B cell (primary cell): ENCODE measurements at regions not wholly inside any gene's neighbourhood (a gene's known extent, or its start where the extent isn't known, plus 50 kb on each side); places are given as distances from the start of the nearest gene placed in this dataset.

Experiments
- ATAC-seq: fragments of 200-7000 bp; cut with Tn5 transposase; one replicate; pipeline ENCODE4 v1.10.0; 2021; ENCODE audit warnings: low read depth, mild to moderate bottlenecking, moderate number of reproducible peaks, moderate library complexity
- CTCF ChIA-PET: fragments of 350-600 bp; sonication (Branson Sonifier 250); formaldehyde crosslinking; loops from one replicate; lab custom pipeline; 2021; ENCODE audit warnings: antibody characterized with exemption, inconsistent platforms; lab: Charles Lee
- POLR2A ChIA-PET: fragments of 350-600 bp; sonication (Branson Sonifier 250); formaldehyde crosslinking; loops from one replicate; lab custom pipeline; 2021; ENCODE audit warnings: antibody characterized with exemption; lab: Charles Lee
- DNase-seq: peaks from one replicate; pipeline ENCODE4 v3.0.0; 2013
- H2AFZ ChIP-seq: 2 replicates; pipeline ENCODE4 v1.6.1; 2012; ENCODE audit warnings: mild to moderate bottlenecking, low read depth, low read length; ENCODE audit not compliant: insufficient read depth, poor library complexity, severe bottlenecking
- H3K27ac ChIP-seq, 2 donors: 1 replicate in 1 of 2; 2 replicates in 1 of 2; pipeline ENCODE4 v1.5.1; 2012 to 2013; ENCODE audit warnings: low read length in 2 of 2, mild to moderate bottlenecking in 2 of 2, moderate library complexity in 1 of 2
- H3K27me3 ChIP-seq, 4 experiments: fragments of 200-600 bp in 1 of 4; sonication (generic) in 1 of 4; replicated peaks in 1 of 4; 1 replicate in 2 of 4; 2 replicates in 2 of 4; pipeline versions ENCODE4 v1.6.1 to v1.7.0; 2013 to 2016; ENCODE audit warnings: low read length in 3 of 4, mild to moderate bottlenecking in 2 of 4, mixed read lengths in 1 of 4, moderate library complexity in 1 of 4; ENCODE audit not compliant: insufficient read depth in 4 of 4, control insufficient read depth in 3 of 4; ENCODE audit errors: control extremely low read depth in 1 of 4
- H3K36me3 ChIP-seq, 2 experiments: replicated peaks in 1 of 2; 1 replicate in 1 of 2; 2 replicates in 1 of 2; pipeline versions ENCODE4 v1.6.1 to v1.7.1; 2013; ENCODE audit warnings: low read length in 1 of 2; ENCODE audit not compliant: insufficient read depth in 2 of 2, control insufficient read depth in 1 of 2; ENCODE audit errors: control extremely low read depth in 1 of 2, extremely low read depth in 1 of 2
- H3K4me1 ChIP-seq, 2 donors: fragments of 200-600 bp in 1 of 2; sonication (generic) in 1 of 2; 1 replicate in 1 of 2; 2 replicates in 1 of 2; pipeline versions ENCODE4 v1.5.1 to v1.6.1; 2013 to 2017; ENCODE audit warnings: low read length in 2 of 2; ENCODE audit not compliant: control insufficient read depth in 2 of 2, insufficient read depth in 2 of 2
- H3K4me2 ChIP-seq: replicated peaks from 2 replicates; pipeline ENCODE3; 2012; ENCODE audit warnings: mild to moderate bottlenecking, low read depth, low read length; ENCODE audit not compliant: poor library complexity, severe bottlenecking
- H3K4me3 ChIP-seq, 5 experiments: fragments of 200-600 bp in 1 of 5; sonication (generic) in 1 of 5; 1 replicate in 3 of 5; 2 replicates in 2 of 5; pipeline versions ENCODE4 v1.5.1 to v1.7.0; 2011 to 2016; ENCODE audit warnings: low read length in 4 of 5, mild to moderate bottlenecking in 4 of 5, low read depth in 2 of 5, control low read depth in 1 of 5, moderate library complexity in 1 of 5; ENCODE audit not compliant: insufficient read depth in 1 of 5; ENCODE audit errors: control extremely low read depth in 1 of 5, extremely low read depth in 1 of 5
- H3K79me2 ChIP-seq: fragments of 200-600 bp; sonication (generic); one replicate; pipeline ENCODE4 v1.6.0; 2016; ENCODE audit warnings: low read length; ENCODE audit not compliant: control insufficient read depth, insufficient read depth
- H3K9ac ChIP-seq: fragments of 200-600 bp; sonication (generic); 2 replicates; pipeline ENCODE4 v1.6.1; 2017; ENCODE audit warnings: mild to moderate bottlenecking, low read length, moderate library complexity
- H3K9me3 ChIP-seq, 3 donors: one replicate each; pipeline versions ENCODE4 v1.6.1 to v1.7.1; 2013; ENCODE audit warnings: low read length in 2 of 3; ENCODE audit not compliant: control insufficient read depth in 2 of 3, insufficient read depth in 1 of 3; ENCODE audit errors: control extremely low read depth in 1 of 3
- H4K20me1 ChIP-seq: 2 replicates; pipeline ENCODE4 v1.6.0; 2012; ENCODE audit warnings: mild to moderate bottlenecking, low read length; ENCODE audit not compliant: insufficient read depth, control insufficient read depth, poor library complexity, severe bottlenecking
- H3K27ac Mint-ChIP-seq: one replicate; pipeline ENCODE4 v1.8.0; 2021; ENCODE audit warnings: mixed read lengths
- H3K27me3 Mint-ChIP-seq: one replicate; pipeline ENCODE4 v1.8.0; 2021; ENCODE audit warnings: mixed read lengths
- H3K4me1 Mint-ChIP-seq: one replicate; pipeline ENCODE4 v1.8.0; 2021; ENCODE audit warnings: mixed read lengths
- H3K4me3 Mint-ChIP-seq: one replicate; pipeline ENCODE4 v1.8.0; 2021; ENCODE audit warnings: mixed read lengths
- H3K9me3 Mint-ChIP-seq: one replicate; pipeline ENCODE4 v1.8.0; 2022; ENCODE audit warnings: mixed read lengths; ENCODE audit not compliant: insufficient read depth
- EZH2 ChIP-seq: IDR thresholded peaks from 2 replicates; pipeline ENCODE4 v1.6.1; 2012; ENCODE audit warnings: borderline replicate concordance, low read depth, mild to moderate bottlenecking, moderate library complexity, low read length; ENCODE audit not compliant: insufficient read depth, poor library complexity, severe bottlenecking
- WGBS: methylation state at CpG from one replicate; pipeline ENCODE4 v1.1.5; 2013; ENCODE audit warnings: missing lambda C conversion rate; ENCODE audit not compliant: insufficient coverage; 5-methylcytosine and 5-hydroxymethylcytosine counted together
- intact Hi-C: fragments of 100-400 bp; cut with micrococcal nuclease; formaldehyde crosslinking; loops from one replicate; pipeline ENCODE4 v1.10.0; 2022
- TF ChIP-seq, protein P1 (sequence below): fragments of 200-600 bp; IDR thresholded peaks from one replicate; pipeline ENCODE4 v1.8.0; 2022; ENCODE audit warnings: antibody characterized with exemption, mild to moderate bottlenecking

DNA sequence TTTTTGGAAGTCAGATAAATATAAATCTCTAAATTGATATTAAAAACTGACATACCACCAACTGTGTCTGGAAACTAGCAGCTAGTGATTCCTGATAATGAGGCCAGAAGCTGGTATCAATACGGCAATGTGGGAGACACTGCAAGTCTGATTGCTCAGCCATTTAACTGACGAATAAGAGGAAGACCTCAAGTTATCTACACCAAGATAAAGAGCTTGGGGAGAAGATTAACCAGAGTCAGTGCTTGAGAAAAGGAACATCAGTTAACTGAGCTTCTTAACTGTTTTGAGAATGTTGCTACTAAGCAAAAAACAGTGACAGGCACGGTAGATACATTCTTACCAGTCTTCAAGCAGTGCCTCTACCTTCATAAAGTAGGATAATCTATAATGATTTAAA lies 140.4 kb upstream of the TENT5A start:
- Histone ChIP-seq H3K79me2 (no peaks in the 10 kb centered on the region), H3K4me3 (no peak overlapping the region), H3K4me1 (no peaks in the 10 kb centered on the region), H3K9me3 (no peaks in the 10 kb centered on the region), H3K36me3 (no peaks in the 10 kb centered on the region), H2AFZ (no peak overlapping the region), H3K4me2 (no peak overlapping the region), H4K20me1 (no peaks in the 10 kb centered on the region), H3K27ac (no peak overlapping the region), H3K9ac (no peak overlapping the region), H3K27me3 (no peaks in the 10 kb centered on the region)
- DNase-seq (no peak), ATAC-seq (no peak)
- H3K9me3 Mint-ChIP-seq: no peaks in the 10 kb centered on the region
- TF ChIP-seq, protein P1, sequence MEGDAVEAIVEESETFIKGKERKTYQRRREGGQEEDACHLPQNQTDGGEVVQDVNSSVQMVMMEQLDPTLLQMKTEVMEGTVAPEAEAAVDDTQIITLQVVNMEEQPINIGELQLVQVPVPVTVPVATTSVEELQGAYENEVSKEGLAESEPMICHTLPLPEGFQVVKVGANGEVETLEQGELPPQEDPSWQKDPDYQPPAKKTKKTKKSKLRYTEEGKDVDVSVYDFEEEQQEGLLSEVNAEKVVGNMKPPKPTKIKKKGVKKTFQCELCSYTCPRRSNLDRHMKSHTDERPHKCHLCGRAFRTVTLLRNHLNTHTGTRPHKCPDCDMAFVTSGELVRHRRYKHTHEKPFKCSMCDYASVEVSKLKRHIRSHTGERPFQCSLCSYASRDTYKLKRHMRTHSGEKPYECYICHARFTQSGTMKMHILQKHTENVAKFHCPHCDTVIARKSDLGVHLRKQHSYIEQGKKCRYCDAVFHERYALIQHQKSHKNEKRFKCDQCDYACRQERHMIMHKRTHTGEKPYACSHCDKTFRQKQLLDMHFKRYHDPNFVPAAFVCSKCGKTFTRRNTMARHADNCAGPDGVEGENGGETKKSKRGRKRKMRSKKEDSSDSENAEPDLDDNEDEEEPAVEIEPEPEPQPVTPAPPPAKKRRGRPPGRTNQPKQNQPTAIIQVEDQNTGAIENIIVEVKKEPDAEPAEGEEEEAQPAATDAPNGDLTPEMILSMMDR: no peak
- TF ChIP-seq EZH2: no peak
- intact Hi-C loops: no loop called here
- H3K4me3 Mint-ChIP-seq: no peak overlapping the region
- 100% methylated on average over 1 of the region's 3 CpGs for WGBS
- ChIA-PET POLR2A (no interaction called here), CTCF (no interaction called here)
- no peaks in the 10 kb centered on the region for H3K4me1 Mint-ChIP-seq
- peaks cover 4% of the 10 kb centered on the region for H3K27me3 Mint-ChIP-seq
- no peak overlapping the region for H3K27ac Mint-ChIP-seq

- no peak overlapping the region for H3K27ac Mint-ChIP-seq
- ATAC-seq: no peak
- no peaks in the 10 kb centered on the region for H3K4me1 Mint-ChIP-seq
- no peak overlapping the region for H3K4me3 Mint-ChIP-seq
- POLR2A ChIA-PET: no interaction called here
- no peaks in the 10 kb centered on the region for H3K9me3 ChIP-seq
- TF ChIP-seq, protein P1: no peak
- no peak for TF ChIP-seq EZH2
- H3K27me3 ChIP-seq: no peaks in the 10 kb centered on the region
- no peaks in the 10 kb centered on the region for H4K20me1 ChIP-seq
- intact Hi-C loops: no loop called here
- no peaks in the 10 kb centered on the region for H3K36me3 ChIP-seq
- no peaks in the 10 kb centered on the region for H3K79me2 ChIP-seq
- H3K27ac ChIP-seq: no peak overlapping the region
- H3K9me3 Mint-ChIP-seq: no peaks in the 10 kb centered on the region
- no peak for DNase-seq
- peaks cover 4% of the 10 kb centered on the region for H3K27me3 Mint-ChIP-seq
- 100% methylated on average over 3 of the region's 5 CpGs for WGBS
- CTCF ChIA-PET: no interaction called here
- no peaks in the 10 kb centered on the region for H3K4me1 ChIP-seq
- H3K9ac ChIP-seq: no peak overlapping the region
- no peak overlapping the region for H3K4me2 ChIP-seq
- no peak overlapping the region for H3K4me3 ChIP-seq
- H2AFZ ChIP-seq: no peak overlapping the region
Observed at GRCh38 chr6:81891874-81892273, 139.4 kb upstream of the TENT5A start.
